ENCODE measurements at regions not wholly inside any gene's neighbourhood (a gene's known extent, or its start where the extent isn't known, plus 50 kb on each side); places are given as distances from the start of the nearest gene placed in this dataset.
A peak's percentile ranks its signal among the peaks of the same experiment; 100 is the strongest.

GRCh38 chr6:144581812-144582537 lies 296.8 kb downstream of the UTRN start:
- no peak for FAIRE-seq

DNA sequence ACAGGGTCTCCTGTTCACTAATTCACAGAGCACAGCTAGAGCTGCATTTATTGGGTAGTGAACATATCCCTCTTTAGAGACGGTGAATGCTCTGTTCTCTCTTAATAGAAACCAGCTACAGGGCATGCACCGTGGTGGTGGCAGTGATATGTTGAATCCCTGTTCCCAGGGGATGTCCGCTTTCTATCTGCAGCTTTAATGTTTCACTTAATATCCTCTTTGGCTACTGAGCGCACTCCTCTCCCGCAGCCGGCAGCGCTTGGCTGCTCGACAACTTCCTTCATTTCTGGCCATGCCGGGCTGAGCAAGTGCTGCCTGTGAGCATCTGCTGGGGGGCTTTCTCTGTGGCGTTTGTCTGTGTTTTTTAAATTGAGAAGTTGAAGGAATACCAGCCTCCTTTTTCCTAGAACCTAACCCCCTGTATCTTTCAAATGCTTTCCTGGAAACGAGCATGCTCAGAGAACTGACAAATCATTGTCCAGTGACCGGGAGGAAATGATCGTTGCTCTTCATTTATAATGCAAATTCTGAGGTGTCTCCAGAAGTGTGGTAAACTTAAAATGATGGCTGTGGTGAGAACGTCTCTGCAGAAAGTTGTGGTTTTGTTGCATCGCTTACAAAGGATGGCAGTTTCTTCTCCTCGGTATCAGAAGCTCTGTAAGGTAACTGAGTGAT lies 297.9 kb downstream of the UTRN start:
- no peak for FAIRE-seq

DNA sequence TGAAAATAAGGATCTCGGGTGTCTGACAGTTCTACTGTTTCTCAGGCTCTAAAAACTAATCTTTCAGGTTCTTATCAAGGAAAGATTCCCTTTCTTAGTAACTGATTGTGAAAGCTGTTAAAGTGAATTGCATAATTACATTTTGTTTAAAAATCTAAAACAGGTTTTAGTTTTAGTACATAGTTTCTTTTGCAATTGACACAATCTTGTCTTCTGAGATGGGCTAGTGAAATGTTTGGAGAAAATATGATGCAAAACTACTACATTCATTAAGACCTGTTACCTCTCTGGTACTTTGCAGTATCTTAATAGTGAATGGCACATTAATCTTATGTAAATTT lies 298.4 kb downstream of the UTRN start:
- FAIRE-seq, result no peak

- FAIRE-seq, result peak; percentile 79
Measured at GRCh38 chr6:144585217-144585814, 300.2 kb downstream of the UTRN start.

- FAIRE-seq, result no peak
Measured at GRCh38 chr6:144586986-144587385, 301.9 kb downstream of the UTRN start.

- peak; percentile 45 for FAIRE-seq
Measured at GRCh38 chr6:144588697-144589325, 303.7 kb downstream of the UTRN start.

GRCh38 chr6:144590532-144590931 lies 305.4 kb downstream of the UTRN start:
- no peak for FAIRE-seq

DNA sequence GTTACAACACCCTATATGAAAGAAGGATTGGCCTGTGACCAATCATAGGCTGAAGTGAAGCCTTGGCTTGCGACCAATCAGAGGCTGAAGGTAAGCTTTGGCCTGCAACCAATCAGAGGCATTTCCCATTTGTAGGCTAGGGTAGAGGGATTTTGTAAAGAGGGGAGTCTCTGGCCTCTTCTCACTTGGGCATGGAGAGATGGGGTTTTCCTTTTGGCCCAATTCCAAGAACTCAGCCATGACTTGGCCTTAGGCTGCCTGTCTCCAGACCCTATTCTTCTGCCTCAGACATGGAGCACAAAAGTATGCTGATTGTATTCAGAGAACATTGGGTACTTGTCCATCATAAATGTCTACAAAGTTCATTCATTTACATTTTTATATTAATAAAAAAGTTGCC lies 308.3 kb downstream of the UTRN start:
- FAIRE-seq, result no peak

DNA sequence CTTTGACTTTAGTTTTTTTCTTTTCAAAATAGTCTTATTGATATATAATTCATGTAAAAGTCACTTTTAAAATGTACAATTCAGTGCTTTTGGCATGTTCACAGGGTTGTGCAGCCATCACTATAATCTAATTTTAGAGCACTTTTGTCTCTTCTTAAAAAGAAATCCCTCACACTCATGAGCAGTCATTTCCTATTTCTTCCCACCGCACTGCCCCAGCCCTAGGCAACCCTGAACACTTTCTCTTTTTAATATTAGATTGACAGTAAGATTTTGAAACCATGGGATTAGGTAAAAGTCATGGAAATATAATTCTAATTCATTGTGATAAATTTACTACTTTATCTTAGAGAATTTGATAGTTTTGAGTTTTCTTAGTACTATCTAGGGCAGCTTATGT lies 309.4 kb downstream of the UTRN start:
- no peak for FAIRE-seq

GRCh38 chr6:144595266-144595665 lies 310.1 kb downstream of the UTRN start:
- no peak for FAIRE-seq

DNA sequence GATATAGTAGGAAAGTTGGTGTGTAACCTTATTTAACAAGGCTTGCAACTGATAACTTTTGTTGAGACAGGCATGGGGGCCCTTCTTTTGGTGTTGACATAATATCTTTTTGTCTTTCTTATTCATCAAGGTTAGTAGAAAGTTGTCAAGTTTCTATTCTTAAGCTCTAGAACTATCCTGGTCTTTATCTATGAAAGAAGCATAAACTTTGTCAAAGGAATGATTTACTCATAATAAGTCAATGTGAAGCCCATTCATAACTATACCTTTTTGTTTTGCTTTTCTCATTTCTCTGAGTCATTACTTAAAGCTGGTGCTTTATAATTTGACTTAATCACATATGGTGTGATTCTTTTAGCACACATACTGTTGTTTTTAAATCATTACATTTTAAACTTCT lies 312.4 kb downstream of the UTRN start:
- FAIRE-seq, result no peak

DNA sequence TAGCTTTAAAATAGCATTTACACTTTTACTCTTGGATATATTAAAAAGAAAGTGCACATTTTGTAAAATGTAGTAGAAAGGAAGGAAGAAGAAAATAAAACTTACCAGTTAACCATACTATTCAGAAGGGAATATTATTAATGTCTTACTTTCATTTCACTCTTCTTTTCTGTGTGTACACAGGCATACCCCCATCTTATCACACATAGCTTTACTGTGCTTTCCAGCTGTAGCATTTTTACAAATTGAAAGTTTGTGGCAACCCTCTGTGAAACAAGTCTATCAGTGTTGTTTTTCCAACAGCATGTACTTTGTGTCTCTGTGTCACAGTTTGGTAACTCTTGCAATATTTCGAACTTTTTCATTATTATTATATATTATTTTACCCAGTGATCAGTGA lies 314.5 kb downstream of the UTRN start:
- FAIRE-seq, result peak; percentile 18

DNA sequence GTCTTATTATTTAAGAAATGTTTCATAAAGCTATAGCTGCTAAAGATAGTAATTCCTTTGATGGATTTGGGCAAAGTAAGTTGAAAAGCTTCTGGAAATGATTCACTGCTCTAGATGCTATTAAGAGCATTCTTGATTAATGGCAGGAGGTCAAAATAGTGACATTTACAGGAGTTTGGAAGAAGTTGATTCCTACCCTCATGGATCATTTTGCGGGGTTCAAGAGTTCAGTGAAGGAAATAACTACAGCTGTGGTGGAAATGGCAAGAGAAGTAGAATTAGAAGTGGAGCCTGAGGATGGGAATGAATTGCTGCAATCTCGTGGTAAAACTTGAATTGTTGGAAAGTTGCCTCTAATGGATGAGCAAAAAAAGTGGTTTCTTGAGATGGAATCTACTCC lies 316.1 kb downstream of the UTRN start:
- FAIRE-seq, result no peak

DNA sequence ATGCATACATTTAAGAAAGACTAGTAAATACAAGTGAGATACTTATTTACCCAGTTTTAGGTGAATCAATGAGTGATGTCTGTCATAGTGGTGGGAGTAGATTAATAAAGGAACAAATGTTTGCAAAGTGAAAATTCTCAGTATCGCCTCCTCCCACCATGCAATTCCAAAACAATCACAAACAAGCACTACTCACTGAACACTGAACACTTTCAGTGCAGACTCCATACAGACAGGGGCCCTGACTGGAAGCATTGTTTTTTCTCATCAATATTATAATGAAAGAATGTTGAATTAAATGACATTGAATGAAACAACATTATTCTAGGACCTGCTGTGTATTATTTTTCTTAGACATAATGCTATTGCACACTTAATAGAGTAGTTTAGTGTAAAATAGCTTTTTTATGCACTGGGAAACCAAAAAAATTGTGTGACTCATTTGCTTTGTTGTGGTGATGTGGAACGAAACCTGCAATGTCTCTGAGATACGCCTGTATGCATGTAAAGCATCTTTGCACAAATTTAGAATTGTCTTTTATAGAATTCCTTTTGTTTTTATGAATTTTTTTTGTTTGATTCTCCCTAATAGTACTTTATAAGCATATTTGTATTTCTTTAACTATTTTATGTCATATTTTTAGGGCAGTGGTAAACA lies 317.5 kb downstream of the UTRN start:
- FAIRE-seq, result no peak

DNA sequence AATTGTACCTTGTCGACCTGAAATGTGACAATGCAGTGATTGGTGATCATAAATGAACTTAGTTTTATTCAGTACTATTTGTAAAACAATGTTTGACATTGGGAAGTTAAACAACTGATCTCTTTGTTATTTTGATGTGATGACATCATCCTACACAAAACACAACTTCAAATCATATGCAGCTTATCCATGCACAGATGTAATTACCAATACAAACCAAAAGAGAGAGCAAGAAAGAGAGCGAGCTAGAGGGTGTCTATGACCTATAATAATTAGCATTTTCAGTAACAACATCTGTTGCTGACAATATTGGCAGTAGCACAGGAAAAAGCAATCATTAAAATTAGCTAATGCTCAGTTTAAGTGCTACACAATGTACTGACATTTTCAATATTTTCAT lies 320.9 kb downstream of the UTRN start:
- no peak for FAIRE-seq

DNA sequence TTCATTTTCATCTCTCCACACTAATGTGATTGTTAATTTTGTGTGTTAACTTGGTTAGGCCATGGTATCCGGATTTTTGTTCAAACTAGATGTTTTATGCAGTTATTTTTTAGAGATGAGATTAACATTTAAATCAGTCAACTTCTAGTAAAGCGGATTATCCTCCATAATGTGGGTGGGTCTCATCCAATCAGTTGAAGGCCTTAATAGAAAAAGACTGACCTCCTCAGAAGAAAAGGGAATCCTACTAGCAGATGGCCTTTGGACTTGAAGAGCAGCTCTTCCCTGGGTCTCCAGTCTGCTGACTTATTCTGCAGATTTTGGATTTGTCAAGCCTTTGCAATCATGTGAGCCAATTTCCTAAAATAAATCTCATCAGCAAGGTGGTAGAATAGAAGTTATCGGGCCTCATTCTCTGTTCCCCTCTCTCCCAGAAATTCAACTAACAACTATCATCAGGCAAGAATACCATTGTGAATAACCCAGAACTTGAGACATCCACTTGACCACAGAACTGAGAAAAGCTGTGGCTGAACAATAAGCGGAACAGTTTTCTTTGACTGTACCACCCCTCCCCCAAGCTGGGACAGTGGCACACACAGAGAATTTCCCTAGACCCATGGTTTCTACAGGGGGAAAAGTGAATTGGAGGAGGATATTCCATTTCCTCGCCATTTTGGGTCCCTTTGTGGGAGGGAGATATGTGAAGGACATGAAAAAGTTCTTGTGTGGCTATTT lies 323.0 kb downstream of the UTRN start:
- no peak for FAIRE-seq

- FAIRE-seq, result no peak
Measured at GRCh38 chr6:144612811-144613210, 327.7 kb downstream of the UTRN start.

DNA sequence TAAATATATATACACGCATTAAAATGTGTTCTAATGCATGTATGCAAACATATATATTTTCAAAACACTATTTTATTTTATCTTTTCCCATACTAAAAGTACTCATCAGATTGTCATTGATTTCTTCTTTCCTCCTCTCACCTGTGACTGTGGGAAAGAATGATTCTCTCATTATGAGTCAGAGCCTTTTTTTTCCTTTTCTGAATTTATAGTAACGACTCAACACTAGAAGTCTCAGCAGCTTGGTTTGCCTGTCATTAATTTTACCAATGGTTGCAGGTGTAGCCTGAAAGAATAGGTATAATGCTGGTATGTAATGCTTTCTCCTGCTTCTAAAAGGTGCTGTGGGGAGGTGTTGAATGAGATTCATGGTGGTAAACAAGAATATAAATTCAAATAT lies 328.7 kb downstream of the UTRN start:
- FAIRE-seq, result no peak

DNA sequence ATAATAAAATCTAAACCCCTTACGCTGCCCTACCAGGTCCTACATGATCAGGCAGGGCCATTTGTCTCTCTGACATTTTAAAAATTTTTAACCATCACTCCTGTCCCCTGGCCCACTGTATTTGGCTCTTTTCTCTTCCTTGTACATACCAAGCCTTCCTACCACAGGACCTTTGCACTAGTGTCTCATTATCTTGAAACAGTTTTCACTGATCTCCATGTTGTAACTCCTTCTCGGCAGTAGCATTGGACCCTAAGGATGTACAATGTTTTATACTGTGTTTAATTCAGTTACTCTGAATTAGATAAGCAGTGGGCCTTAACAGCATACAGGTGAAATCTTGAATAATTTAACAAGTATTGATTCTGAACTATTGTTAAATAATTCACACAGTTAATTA lies 330.7 kb downstream of the UTRN start:
- FAIRE-seq, result no peak

- no peak for FAIRE-seq
Measured at GRCh38 chr6:144617191-144617590, 332.1 kb downstream of the UTRN start.

GRCh38 chr6:144617708-144618107 lies 332.6 kb downstream of the UTRN start:
- FAIRE-seq, result no peak

DNA sequence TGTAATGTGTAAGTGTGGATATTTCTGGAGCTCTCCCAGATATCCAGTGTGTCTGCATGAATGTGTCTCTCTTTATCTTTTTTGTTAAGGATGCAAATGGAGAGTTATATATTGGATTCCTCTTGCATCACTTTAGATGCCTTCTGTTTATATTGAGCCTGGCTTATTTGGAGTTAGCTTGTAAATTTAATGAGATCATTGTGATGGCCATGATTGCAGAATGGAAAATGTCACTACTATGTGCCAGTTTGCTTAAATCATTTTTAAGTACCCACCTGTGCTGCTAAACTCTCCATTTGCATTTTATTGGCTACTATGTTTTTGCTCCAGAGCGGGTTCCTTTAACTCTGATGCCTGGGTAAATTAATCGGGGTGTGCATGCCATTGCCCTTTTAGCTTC lies 334.8 kb downstream of the UTRN start:
- FAIRE-seq, result no peak

GRCh38 chr6:144621332-144621731 lies 336.2 kb downstream of the UTRN start:
- FAIRE-seq, result no peak

Data from colon (tissue), 2 donors.